ENCODE measurements at regions not wholly inside any gene's neighbourhood (a gene's known extent, or its start where the extent isn't known, plus 50 kb on each side); places are given as distances from the start of the nearest gene placed in this dataset.

GRCh38 chr20:59453759-59454560, 150.4 kb upstream of the PHACTR3 start:
- TF ChIP-seq POLR2A (IDR thresholded peaks at IDR 0.05): no peak
- TF ChIP-seq CTCF (IDR thresholded peaks at IDR 0.05 in 8 of 11, conservative IDR thresholded peaks at IDR 0.05 in 3 of 11): no peak
- TF ChIP-seq POLR2AphosphoS5 (IDR thresholded peaks at IDR 0.05): no peak
- Histone ChIP-seq H3K27me3 (replicated peaks in 1 of 7) (peaks cover 0 to 43% (median 6%) of the 10 kb centered on the region in 7 donors), H3K9me3 (peaks cover 0 to 1% (median 0%) of the 10 kb centered on the region in 8 donors), H3K36me3 (no peaks in the 10 kb centered on the region), H3K4me1 (no peaks in the 10 kb centered on the region), H3K4me3 (no peak overlapping the region), H3K27ac (no peak overlapping the region)
- DNase-seq: peak; percentile 47
- WGBS, 5 donors: 72 to 78% (median 76%) methylated on average over 15 of the region's 15 CpGs
- intact Hi-C loops (cut with DNase I; ENCODE audit: low total_unique reads): no loop called here

GRCh38 chr20:59455402-59456341, 148.7 kb upstream of the PHACTR3 start:
- Histone ChIP-seq H3K9me3 (peaks cover 0 to 5% (median 0%) of the 10 kb centered on the region in 8 donors), H3K27ac (no peak overlapping the region), H3K27me3 (replicated peaks in 1 of 7) (peaks cover 0 to 30% (median 0%) of the 10 kb centered on the region in 7 donors), H3K4me3 (no peak overlapping the region), H3K36me3 (no peaks in the 10 kb centered on the region), H3K4me1 (no peaks in the 10 kb centered on the region)
- DNase-seq: peak; percentile 47
- WGBS, 5 donors: 29 to 46% (median 33%) methylated on average over 8 of the region's 8 CpGs
- peak in 8 of 11 experiments; percentile 26 to 60 (median 46) for TF ChIP-seq CTCF (IDR thresholded peaks at IDR 0.05 in 8 of 11, conservative IDR thresholded peaks at IDR 0.05 in 3 of 11)
- TF ChIP-seq POLR2AphosphoS5 (IDR thresholded peaks at IDR 0.05): no peak
- no peak for TF ChIP-seq POLR2A (IDR thresholded peaks at IDR 0.05)
- intact Hi-C loops (cut with DNase I; ENCODE audit: low total_unique reads): no loop called here

DNA sequence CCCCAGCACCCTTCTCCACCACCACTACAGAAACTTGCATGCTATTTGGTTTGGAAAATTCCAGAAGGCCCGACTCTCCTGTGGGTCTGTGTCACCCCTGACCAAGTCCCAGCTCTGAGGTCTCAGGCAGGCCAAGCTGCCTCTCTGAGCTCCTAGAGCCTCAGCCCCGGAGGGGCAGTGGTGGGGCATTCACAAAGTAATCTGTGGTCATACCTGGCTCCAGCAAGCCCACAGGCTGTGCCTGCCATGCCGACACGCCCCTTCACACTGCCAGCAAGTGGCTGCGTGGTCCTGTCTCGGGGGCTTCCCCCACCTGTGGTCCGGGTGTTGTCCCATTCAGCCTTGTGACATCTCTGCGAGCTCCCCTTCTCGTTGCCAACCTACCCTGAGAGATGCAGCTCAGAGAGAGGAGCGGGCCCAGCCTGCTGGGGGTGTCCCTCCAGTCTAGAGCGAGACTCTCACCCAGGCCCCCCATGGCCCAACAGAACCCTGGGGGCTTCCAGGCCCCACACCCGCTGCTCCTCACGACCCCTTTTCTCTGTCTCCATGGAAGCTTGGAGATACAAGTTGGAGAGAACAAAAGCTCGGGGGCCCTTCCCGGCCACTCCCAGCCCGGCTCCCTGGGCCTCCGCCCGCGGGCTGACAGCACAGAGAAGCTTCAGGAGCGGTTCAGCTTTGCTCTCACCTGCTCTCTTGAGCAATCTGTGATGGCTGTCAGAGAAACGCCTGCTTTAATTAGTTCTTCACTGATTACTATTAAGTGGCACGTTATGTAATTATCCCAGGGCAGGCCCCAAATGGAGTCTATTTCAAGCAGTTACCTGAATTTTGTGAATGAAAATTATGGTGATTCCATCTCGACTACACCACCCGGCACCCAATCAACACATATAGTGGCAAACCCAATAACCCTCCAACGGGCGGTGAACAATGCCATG, 147.7 kb upstream of the PHACTR3 start:
- 78 to 87% (median 82%) methylated on average over 24 to 26 of the region's 26 CpGs for WGBS, 5 donors
- Histone ChIP-seq H3K4me1 (no peaks in the 10 kb centered on the region), H3K9me3 (peaks cover 0 to 5% (median 0%) of the 10 kb centered on the region in 8 donors), H3K27me3 (replicated peaks in 1 of 7) (peaks cover 0 to 38% (median 0%) of the 10 kb centered on the region in 7 donors), H3K36me3 (no peaks in the 10 kb centered on the region), H3K4me3 (no peak overlapping the region), H3K27ac (no peak overlapping the region)
- intact Hi-C loops (cut with DNase I; ENCODE audit: low total_unique reads): no loop called here
- DNase-seq: peak; percentile 58
- TF ChIP-seq POLR2A (IDR thresholded peaks at IDR 0.05) (no peak), POLR2AphosphoS5 (IDR thresholded peaks at IDR 0.05) (no peak), CTCF (IDR thresholded peaks at IDR 0.05 in 8 of 11, conservative IDR thresholded peaks at IDR 0.05 in 3 of 11) (no peak)
